ENCODE measurements at regions not wholly inside any gene's neighbourhood (a gene's known extent, or its start where the extent isn't known, plus 50 kb on each side); places are given as distances from the start of the nearest gene placed in this dataset.

DNA sequence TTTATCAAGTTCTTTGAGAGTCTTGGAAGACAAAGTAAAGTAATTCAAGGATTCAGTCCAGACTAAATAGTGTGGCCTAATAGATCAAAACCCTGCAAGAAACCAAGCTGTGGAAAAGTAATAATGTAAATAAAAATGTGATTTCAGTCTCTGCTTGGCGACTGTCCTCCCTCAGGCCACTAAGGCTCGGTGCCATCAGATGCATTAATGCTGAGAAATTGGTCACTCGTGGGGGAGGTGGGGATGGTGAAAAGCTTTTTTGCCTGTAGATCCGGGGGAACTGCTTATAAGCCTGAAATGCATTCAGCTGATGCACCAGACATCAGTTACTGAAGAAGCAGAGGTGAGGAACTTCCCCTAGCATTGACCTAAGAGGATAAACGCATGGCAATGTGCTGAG is 182.6 kb upstream of the TBX20 start:
- TF ChIP-seq, protein P1, sequence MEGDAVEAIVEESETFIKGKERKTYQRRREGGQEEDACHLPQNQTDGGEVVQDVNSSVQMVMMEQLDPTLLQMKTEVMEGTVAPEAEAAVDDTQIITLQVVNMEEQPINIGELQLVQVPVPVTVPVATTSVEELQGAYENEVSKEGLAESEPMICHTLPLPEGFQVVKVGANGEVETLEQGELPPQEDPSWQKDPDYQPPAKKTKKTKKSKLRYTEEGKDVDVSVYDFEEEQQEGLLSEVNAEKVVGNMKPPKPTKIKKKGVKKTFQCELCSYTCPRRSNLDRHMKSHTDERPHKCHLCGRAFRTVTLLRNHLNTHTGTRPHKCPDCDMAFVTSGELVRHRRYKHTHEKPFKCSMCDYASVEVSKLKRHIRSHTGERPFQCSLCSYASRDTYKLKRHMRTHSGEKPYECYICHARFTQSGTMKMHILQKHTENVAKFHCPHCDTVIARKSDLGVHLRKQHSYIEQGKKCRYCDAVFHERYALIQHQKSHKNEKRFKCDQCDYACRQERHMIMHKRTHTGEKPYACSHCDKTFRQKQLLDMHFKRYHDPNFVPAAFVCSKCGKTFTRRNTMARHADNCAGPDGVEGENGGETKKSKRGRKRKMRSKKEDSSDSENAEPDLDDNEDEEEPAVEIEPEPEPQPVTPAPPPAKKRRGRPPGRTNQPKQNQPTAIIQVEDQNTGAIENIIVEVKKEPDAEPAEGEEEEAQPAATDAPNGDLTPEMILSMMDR (IDR thresholded peaks at IDR 0.05 in 2 of 3, conservative IDR thresholded peaks at IDR 0.05 in 1 of 3; ENCODE audit: insufficient read depth in 2 of 3, low read depth in 1 of 3, low read length in 3 of 3) = no peak
- TF ChIP-seq, protein P2, sequence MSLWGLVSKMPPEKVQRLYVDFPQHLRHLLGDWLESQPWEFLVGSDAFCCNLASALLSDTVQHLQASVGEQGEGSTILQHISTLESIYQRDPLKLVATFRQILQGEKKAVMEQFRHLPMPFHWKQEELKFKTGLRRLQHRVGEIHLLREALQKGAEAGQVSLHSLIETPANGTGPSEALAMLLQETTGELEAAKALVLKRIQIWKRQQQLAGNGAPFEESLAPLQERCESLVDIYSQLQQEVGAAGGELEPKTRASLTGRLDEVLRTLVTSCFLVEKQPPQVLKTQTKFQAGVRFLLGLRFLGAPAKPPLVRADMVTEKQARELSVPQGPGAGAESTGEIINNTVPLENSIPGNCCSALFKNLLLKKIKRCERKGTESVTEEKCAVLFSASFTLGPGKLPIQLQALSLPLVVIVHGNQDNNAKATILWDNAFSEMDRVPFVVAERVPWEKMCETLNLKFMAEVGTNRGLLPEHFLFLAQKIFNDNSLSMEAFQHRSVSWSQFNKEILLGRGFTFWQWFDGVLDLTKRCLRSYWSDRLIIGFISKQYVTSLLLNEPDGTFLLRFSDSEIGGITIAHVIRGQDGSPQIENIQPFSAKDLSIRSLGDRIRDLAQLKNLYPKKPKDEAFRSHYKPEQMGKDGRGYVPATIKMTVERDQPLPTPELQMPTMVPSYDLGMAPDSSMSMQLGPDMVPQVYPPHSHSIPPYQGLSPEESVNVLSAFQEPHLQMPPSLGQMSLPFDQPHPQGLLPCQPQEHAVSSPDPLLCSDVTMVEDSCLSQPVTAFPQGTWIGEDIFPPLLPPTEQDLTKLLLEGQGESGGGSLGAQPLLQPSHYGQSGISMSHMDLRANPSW (CRISPR knock-in tag; IDR thresholded peaks at IDR 0.05) = no peak
- TF ChIP-seq HDAC6 (IDR thresholded peaks at IDR 0.05; ENCODE audit: low read depth, low read length) = no peak
- no peak for TF ChIP-seq ZBTB7A (IDR thresholded peaks at IDR 0.05; ENCODE audit: borderline replicate concordance, control insufficient read depth, low read depth, low read length)
- TF ChIP-seq, protein P3, sequence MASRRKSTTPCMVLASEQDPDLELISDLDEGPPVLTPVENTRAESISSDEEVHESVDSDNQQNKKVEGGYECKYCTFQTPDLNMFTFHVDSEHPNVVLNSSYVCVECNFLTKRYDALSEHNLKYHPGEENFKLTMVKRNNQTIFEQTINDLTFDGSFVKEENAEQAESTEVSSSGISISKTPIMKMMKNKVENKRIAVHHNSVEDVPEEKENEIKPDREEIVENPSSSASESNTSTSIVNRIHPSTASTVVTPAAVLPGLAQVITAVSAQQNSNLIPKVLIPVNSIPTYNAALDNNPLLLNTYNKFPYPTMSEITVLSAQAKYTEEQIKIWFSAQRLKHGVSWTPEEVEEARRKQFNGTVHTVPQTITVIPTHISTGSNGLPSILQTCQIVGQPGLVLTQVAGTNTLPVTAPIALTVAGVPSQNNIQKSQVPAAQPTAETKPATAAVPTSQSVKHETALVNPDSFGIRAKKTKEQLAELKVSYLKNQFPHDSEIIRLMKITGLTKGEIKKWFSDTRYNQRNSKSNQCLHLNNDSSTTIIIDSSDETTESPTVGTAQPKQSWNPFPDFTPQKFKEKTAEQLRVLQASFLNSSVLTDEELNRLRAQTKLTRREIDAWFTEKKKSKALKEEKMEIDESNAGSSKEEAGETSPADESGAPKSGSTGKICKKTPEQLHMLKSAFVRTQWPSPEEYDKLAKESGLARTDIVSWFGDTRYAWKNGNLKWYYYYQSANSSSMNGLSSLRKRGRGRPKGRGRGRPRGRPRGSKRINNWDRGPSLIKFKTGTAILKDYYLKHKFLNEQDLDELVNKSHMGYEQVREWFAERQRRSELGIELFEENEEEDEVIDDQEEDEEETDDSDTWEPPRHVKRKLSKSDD (conservative IDR thresholded peaks at IDR 0.05; ENCODE audit: low read length) = no peak
- no peak for TF ChIP-seq EP300 (IDR thresholded peaks at IDR 0.05; ENCODE audit: low read length)
- no peak for TF ChIP-seq CBX5 (IDR thresholded peaks at IDR 0.05; ENCODE audit: borderline replicate concordance, low read depth)
- TF ChIP-seq ZNF384 (IDR thresholded peaks at IDR 0.05; ENCODE audit: low read depth, low read length) = no peak
- no peak for TF ChIP-seq SMC3 (conservative IDR thresholded peaks at IDR 0.05; ENCODE audit: insufficient read depth, low read depth, low read length)
